HG03439 (cell line): ENCODE measurements at regions not wholly inside any gene's neighbourhood (a gene's known extent, or its start where the extent isn't known, plus 50 kb on each side); places are given as distances from the start of the nearest gene placed in this dataset.
A peak's percentile ranks its signal among the peaks of the same experiment; 100 is the strongest.

Experiments used
- ATAC-seq: cut with Tn5 transposase; IDR thresholded peaks from one replicate; pipeline ENCODE4 v1.9.1; 2021; ENCODE audit warnings: mild to moderate bottlenecking, moderate library complexity; ENCODE audit not compliant: unreplicated experiment

DNA sequence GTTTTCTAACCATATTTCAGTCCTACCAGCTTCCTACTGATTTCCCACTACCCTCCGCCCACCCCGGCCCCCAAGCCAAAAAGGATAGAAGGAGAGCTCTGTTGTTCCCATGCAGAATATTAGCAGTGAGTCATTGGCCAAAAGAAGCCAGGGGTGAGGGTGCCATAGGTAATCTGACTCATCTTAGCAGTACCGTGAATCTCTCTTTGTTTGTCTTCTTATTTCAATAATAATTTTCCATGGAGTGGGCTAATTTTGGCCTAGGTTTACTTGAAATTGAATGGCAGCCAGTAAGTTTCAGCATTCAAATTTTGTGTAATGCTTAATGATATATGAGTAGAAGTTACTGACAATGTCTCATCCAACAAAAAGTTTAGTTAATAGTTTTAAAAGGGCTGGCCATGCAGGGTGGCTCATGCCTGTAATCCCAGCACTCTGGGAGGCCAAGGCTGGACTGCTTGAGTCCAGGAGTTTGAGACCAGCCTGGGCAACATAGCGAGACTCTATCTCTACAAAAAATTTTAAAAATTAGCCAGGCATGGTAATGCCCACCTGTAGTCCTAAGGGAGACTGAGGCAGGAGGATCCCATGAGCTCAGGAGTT lies 74.2 kb downstream of the C9orf152 start:
- no peak for ATAC-seq

DNA sequence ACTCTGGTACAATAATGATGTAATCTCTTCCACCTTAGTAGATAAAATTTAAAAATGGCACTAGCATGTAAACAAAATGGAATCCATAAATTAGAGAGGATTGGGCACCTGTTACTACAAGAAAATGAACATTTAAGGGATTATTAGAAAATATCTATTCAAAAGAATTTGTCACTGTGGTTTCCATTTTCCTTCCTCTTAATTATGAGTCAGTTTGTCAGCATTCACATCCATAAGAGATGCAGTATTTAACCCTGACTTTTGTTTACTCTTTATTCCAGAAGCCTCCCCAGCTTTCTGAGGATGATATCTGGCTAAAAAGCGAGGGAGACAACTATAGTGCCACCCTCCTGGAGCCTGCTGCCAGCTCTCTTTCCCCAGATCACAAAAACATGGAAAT lies 72.1 kb downstream of the C9orf152 start:
- ATAC-seq, result no peak

DNA sequence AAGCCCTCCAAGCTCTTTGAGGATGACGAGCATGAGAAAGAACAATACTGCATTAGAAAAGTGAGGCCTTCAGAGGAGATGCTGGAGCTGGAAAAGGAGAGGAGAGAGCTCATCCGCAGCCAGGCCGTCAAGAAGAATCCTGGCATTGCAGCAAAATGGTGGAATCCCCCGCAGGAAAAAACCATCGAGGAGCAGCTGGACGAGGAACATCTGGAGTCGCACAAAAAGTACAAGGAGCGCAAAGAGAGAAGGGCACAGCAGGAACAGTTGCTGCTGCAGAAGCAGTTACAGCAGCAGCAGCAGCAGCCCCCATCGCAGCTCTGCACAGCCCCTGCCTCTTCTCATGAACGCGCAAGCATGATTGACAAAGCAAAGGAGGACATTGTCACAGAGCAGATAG lies 71.2 kb downstream of the C9orf152 start:
- no peak for ATAC-seq

DNA sequence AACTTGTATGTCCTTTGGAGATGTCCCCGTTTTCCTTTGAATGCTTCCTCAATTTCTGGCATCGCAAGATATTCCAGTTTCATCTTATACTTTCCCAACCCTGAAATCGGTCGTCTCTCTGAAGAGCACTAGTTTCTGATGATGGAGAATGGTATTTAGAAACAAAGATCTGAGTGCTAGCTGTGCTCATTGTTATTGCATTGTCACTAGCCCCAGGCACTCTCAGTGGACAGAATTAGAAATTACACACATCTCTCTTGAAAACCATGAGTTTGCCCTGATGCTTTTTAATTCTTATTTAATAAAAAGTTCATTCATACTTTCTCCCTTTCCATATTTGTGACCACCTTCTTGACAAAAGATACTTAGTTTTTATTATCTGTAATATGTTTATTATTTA lies 67.7 kb downstream of the C9orf152 start:
- no peak for ATAC-seq

DNA sequence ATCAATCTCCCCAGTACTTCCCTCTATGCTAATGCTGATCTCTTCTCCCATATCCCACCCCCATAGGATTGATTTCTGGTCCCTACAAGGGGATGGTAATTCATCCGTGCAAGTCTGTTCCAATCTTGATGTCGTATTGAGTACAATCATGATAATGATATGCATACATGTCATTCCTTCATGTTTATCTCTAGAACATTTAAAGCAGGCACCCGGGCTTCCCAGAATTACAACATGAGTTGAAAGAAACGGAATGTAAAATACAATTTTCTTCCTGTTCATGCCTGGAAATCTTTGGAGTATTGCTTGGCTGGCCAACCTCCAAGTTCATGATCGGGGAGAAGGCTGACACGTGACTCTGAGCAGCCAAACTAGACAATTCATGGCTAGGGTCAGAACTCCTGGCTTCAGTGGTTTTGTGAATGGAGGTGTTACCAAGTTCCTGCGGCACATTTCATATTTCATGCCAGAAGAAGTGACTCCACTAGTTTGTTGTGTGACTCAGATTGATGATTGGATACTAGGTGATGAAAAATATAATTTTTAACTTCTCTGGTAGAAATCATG lies 66.6 kb downstream of the C9orf152 start:
- ATAC-seq, result no peak

DNA sequence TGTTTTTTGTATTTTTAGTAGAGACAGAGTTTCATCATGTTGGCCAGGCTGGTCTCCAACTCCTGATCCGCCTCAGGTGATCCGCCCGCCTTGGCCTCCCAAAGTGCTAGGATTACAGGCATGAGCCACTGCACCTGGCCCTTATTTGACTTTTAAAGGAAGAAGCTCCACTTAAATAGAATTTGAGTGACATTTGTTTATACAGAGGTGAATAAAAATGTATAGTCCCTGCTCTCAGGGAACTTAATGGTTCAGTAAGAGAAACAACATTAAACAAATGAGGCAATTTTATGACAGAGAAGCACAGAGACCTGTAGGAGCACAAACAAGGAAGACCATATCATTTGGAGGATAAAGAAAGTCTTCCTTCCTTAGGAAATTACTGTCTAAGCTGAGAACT lies 65.7 kb downstream of the C9orf152 start:
- ATAC-seq, result no peak

DNA sequence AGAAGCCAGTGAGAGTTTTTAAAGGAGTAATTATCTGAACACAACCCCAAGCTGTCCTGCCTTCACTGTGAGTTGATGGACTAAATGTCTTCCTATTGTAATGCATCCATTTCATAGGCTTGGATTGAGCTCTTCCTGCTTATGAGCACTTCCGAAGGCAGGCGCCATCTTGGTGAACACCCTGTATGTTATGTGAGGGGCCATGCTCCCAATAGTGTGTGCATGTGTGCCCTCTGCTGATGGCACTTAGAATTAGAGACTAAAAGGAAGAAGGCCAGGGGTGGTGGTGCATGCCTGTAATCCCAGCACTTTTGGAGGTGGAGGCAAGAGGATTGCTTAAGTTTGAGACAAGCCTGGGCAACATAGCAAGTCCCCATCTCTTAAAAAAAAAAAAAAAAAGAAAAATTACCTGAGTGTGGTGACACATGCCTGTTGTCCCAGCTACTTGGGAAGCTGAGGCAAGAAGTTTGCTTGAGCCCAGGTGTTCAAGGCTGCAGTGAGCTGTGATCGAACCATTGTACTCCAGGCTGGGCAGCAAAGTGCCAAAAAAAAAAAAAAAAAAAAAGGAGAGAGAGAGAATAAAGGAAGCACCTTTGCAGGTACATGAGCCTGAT lies 65.0 kb downstream of the C9orf152 start:
- peak; percentile 7 for ATAC-seq

DNA sequence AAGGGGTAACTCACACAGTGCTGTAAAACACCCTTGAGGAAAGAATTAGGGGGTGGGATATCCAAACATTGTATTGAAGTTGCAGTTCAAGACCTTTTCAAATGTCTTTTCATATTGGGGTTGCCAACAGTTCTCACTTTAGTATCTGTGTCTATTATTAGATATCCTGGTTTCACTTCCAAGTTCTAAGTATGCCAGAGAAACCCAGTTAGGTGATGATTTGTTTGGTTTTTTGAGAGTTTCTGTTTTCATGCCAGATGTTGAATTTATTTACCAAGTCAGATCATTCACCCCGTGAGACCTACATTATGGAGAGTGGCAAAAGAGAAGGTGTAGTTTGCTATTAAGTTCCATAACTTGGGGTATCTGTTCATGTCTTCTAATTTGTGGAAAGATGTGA lies 64.5 kb downstream of the C9orf152 start:
- peak; percentile 46 for ATAC-seq

DNA sequence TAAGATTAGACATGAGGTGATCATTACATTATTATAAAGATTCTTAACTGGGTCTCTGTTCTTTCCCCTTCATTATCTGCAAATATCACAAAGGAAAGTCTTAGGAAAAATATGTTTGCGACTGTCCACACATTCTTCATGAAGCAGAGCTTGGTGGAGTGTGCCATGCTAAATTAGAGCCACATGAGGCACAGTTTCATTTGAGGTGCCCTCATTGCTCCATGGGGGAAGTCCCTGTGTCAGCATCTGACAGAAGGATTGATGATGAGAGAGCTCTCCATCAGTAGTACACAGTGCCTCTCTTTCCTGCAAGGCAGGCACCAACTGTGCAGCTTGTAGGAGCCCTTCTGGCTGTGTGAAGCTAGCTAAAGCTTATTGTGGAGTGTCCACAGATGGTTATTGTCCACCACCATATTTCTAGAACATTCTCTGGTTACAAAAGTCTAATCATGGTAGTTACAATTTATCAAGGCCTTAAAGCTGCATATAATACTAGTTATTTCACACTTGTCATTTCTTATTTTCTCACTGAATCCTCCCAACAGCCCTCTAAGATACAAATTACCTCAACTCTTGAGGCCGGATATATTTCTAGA lies 63.9 kb downstream of the C9orf152 start:
- ATAC-seq, result peak; percentile 63

DNA sequence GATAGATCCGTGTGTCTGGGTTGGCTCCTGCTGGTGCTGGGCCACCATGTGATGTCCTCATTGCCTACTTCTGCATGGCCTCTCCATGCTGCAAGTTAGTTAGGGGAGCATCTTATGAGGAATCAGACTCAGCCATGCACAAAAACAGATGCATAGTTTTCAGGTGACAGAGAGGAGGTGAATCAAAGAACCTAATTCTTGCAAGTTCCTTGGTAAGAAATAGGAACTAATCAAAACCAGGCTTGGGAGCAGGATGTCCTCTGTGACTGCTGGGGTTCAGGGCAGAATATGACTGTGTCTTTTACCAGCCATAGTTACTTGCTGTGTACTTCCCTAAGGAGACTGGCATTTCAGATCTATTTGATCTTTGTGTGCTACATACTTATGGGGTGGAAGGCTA lies 61.6 kb downstream of the C9orf152 start:
- no peak for ATAC-seq

DNA sequence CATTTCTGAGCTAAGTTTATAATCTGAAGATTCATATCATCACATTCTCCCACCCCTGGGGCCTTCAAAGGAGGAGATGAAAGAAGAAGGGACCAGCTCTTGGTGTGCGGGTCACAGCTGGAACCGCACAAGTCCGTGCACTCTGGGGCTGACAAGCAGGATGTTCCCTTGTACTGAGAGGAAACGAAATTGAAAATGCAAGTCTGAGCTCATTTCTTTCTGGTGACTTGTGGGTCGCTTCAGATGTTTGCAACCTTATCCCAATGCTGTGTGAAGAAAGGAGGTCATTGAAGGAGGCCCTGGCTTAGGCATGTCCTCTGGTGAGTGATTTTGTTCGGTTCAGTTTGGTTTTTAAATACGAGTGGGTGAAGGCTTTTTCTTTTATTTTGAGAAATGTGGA lies 59.6 kb downstream of the C9orf152 start:
- ATAC-seq, result peak; percentile 65

DNA sequence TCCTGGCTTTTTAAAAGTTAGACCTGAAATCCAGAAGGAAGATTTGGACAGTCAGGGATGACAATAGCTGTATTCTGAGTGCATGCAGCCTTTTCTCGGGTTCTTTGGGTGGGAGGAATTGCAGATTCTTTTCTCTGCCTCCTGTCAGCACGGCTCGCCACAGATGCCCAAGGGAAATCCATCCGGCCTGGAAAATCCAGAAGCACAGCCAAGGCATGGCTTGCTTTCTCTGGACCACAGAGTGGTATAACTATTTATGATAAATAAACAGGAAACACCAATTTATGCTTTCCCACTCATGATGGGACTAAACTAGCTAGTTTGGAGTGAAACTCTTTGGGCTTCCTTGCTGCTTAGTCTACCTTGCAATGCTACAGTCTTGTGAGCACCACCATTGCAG lies 59.1 kb downstream of the C9orf152 start:
- ATAC-seq, result no peak
